GM23338 (cell line): ENCODE measurements at regions not wholly inside any gene's neighbourhood (a gene's known extent, or its start where the extent isn't known, plus 50 kb on each side); places are given as distances from the start of the nearest gene placed in this dataset.

ENCODE experiments used
- ATAC-seq: fragments of 200-7000 bp; cut with Tn5 transposase; 3 replicates; pipeline ENCODE4 v1.9.1; 2020
- DNase-seq: peaks from one replicate; pipeline ENCODE4 v3.0.0-alpha.2; 2015; ENCODE audit warnings: low spot score
- H2AFZ ChIP-seq: fragments of 200-600 bp; sonication (generic); 2 replicates; pipeline ENCODE4 v1.8.0; 2016; ENCODE audit warnings: antibody characterized with exemption, mild to moderate bottlenecking, moderate library complexity
- H3F3A ChIP-seq: fragments of 200-600 bp; sonication (generic); replicated peaks from 2 replicates; pipeline ENCODE4 v1.8.0; 2017; ENCODE audit warnings: antibody characterized with exemption, mixed run types, low read depth
- H3K27ac ChIP-seq: fragments of 200-600 bp; sonication (generic); 2 replicates; pipeline ENCODE4 v1.6.1; 2016; ENCODE audit warnings: low read depth
- H3K27me3 ChIP-seq: fragments of 200-600 bp; sonication (generic); 2 replicates; pipeline ENCODE4 v1.8.0; 2016; ENCODE audit warnings: mild to moderate bottlenecking, mixed run types, moderate library complexity; ENCODE audit not compliant: insufficient read depth
- H3K36me3 ChIP-seq: fragments of 200-600 bp; sonication (generic); 2 replicates; pipeline ENCODE4 v1.8.0; 2016; ENCODE audit warnings: mild to moderate bottlenecking; ENCODE audit not compliant: insufficient read depth
- H3K4me1 ChIP-seq: fragments of 200-600 bp; sonication (generic); 2 replicates; pipeline ENCODE4 v1.8.0; 2016; ENCODE audit warnings: mild to moderate bottlenecking, moderate library complexity; ENCODE audit not compliant: insufficient read depth
- H3K4me2 ChIP-seq: fragments of 200-600 bp; sonication (generic); 2 replicates; pipeline ENCODE4 v1.7.1; 2017; ENCODE audit warnings: mixed run types
- H3K4me3 ChIP-seq: fragments of 200-600 bp; sonication (generic); 2 replicates; pipeline ENCODE4 v1.6.1; 2016; ENCODE audit warnings: mixed run types
- H3K79me2 ChIP-seq: fragments of 200-600 bp; sonication (generic); replicated peaks from 2 replicates; pipeline ENCODE4 v1.8.0; 2017; ENCODE audit warnings: mild to moderate bottlenecking; ENCODE audit not compliant: insufficient read depth
- H3K9me2 ChIP-seq: fragments of 200-600 bp; sonication (generic); 2 replicates; pipeline ENCODE4 v1.8.0; 2017; ENCODE audit not compliant: insufficient read depth
- H4K20me1 ChIP-seq: fragments of 200-600 bp; sonication (generic); replicated peaks from 2 replicates; pipeline ENCODE4 v1.8.0; 2017; ENCODE audit warnings: mild to moderate bottlenecking; ENCODE audit not compliant: insufficient read depth
- H3K27ac Mint-ChIP-seq: 2 replicates; pipeline ENCODE4 v1.8.0; 2020; ENCODE audit warnings: inconsistent platforms, mild to moderate bottlenecking, moderate library complexity, mixed read lengths
- H3K27me3 Mint-ChIP-seq: 3 replicates; pipeline ENCODE4 v1.8.0; 2022; ENCODE audit warnings: low read depth, mild to moderate bottlenecking, moderate library complexity, mixed read lengths, inconsistent platforms; ENCODE audit not compliant: insufficient read depth, poor library complexity
- H3K36me3 Mint-ChIP-seq: 3 replicates; pipeline ENCODE4 v1.8.0; 2021; ENCODE audit warnings: low read depth, mild to moderate bottlenecking, inconsistent platforms, moderate library complexity, mixed read lengths
- H3K4me1 Mint-ChIP-seq: 3 replicates; pipeline ENCODE4 v1.8.0; 2020; ENCODE audit warnings: mild to moderate bottlenecking, inconsistent platforms, mixed read lengths
- H3K4me3 Mint-ChIP-seq: 3 replicates; pipeline ENCODE4 v1.8.0; 2021; ENCODE audit warnings: moderate library complexity, mild to moderate bottlenecking, inconsistent platforms, mixed read lengths
- H3K9me3 Mint-ChIP-seq: 3 replicates; pipeline ENCODE4 v1.8.0; 2020; ENCODE audit warnings: moderate library complexity, mild to moderate bottlenecking, inconsistent platforms, mixed read lengths
- CREB1 ChIP-seq: fragments of 250-450 bp; sonication (Bioruptor Pico); IDR thresholded peaks from 2 replicates; pipeline ENCODE4 v1.5.0; 2020; ENCODE audit warnings: low read depth, mild to moderate bottlenecking, moderate library complexity
- CTCF ChIP-seq, 2 experiments: fragments of 200-600 bp in 1 of 2; sonication (generic) in 1 of 2; conservative IDR thresholded peaks; 2 replicates each; pipeline versions ENCODE4 v1.5.1 to v1.6.1; 2016 to 2017; ENCODE audit warnings: antibody characterized with exemption in 2 of 2, low read depth in 2 of 2, mild to moderate bottlenecking in 2 of 2, moderate library complexity in 1 of 2
- ETS1 ChIP-seq: IDR thresholded peaks from 2 replicates; pipeline ENCODE4 v1.6.1; 2016; ENCODE audit warnings: antibody characterized with exemption
- EZH2 ChIP-seq: fragments of 200-600 bp; sonication (generic); IDR thresholded peaks from one replicate; pipeline ENCODE4 v1.8.0; 2017; ENCODE audit warnings: antibody characterized with exemption, mild to moderate bottlenecking, low read depth; ENCODE audit not compliant: unreplicated experiment
- EZH2phosphoT487 ChIP-seq: fragments of 200-600 bp; sonication (generic); IDR thresholded peaks from one replicate; pipeline ENCODE4 v1.8.1; 2018; ENCODE audit warnings: antibody characterized with exemption; ENCODE audit not compliant: unreplicated experiment
- JUNB ChIP-seq: IDR thresholded peaks from one replicate; pipeline ENCODE4 v1.6.1; 2016; ENCODE audit warnings: antibody characterized with exemption; ENCODE audit not compliant: unreplicated experiment
- NANOG ChIP-seq: IDR thresholded peaks from 2 replicates; pipeline ENCODE4 v1.6.1; 2016; ENCODE audit warnings: antibody characterized with exemption, borderline replicate concordance
- POLR2AphosphoS5 ChIP-seq: IDR thresholded peaks from 2 replicates; pipeline ENCODE4 v1.6.1; 2016; ENCODE audit warnings: antibody characterized with exemption, low read depth
- REST ChIP-seq: IDR thresholded peaks from one replicate; pipeline ENCODE4 v1.6.1; 2018; ENCODE audit warnings: antibody characterized with exemption; ENCODE audit not compliant: unreplicated experiment
- STAT1 ChIP-seq: IDR thresholded peaks from one replicate; pipeline ENCODE4 v1.6.1; 2016; ENCODE audit warnings: antibody characterized with exemption; ENCODE audit not compliant: unreplicated experiment
- ZNF114 ChIP-seq: fragments of 250-450 bp; sonication (Bioruptor Pico); IDR thresholded peaks from 2 replicates; pipeline ENCODE4 v1.5.0; 2020; ENCODE audit warnings: mild to moderate bottlenecking, moderate library complexity
- ZNF331 ChIP-seq: fragments of 250-450 bp; sonication (Bioruptor Pico); IDR thresholded peaks from 2 replicates; pipeline ENCODE4 v1.5.0; 2020; ENCODE audit warnings: low read depth, mild to moderate bottlenecking, moderate library complexity
- ZNF462 ChIP-seq: fragments of 250-450 bp; sonication (Bioruptor Pico); IDR thresholded peaks from 2 replicates; pipeline ENCODE4 v1.5.0; 2020; ENCODE audit warnings: mild to moderate bottlenecking, moderate library complexity

GRCh38 chr10:129236274-129236691 is 230.8 kb upstream of the MGMT start:
- Histone ChIP-seq H4K20me1 (no peaks in the 10 kb centered on the region), H2AFZ (no peak overlapping the region), H3K4me2 (no peak overlapping the region), H3K4me1 (no peaks in the 10 kb centered on the region), H3K27ac (no peak overlapping the region), H3K9me2 (no peaks in the 10 kb centered on the region), H3K27me3 (no peaks in the 10 kb centered on the region), H3F3A (no peaks in the 10 kb centered on the region), H3K4me3 (no peak overlapping the region), H3K79me2 (no peaks in the 10 kb centered on the region), H3K36me3 (no peaks in the 10 kb centered on the region)
- no peaks in the 10 kb centered on the region for H3K27me3 Mint-ChIP-seq
- no peaks in the 10 kb centered on the region for H3K9me3 Mint-ChIP-seq
- H3K4me1 Mint-ChIP-seq = peaks cover 8% of the 10 kb centered on the region
- no peak for ATAC-seq
- TF ChIP-seq ZNF462 (CRISPR knock-in tag) (no peak), NANOG (no peak), JUNB (no peak), POLR2AphosphoS5 (no peak), ETS1 (no peak), ZNF331 (no peak), CTCF (conservative IDR thresholded peaks at IDR 0.05; ENCODE audit: low read depth in 2 of 2) (no peak), STAT1 (no peak), EZH2 (no peak), REST (no peak), EZH2phosphoT487 (no peak), ZNF114 (CRISPR knock-in tag) (no peak), CREB1 (CRISPR knock-in tag) (no peak)
- H3K36me3 Mint-ChIP-seq = no peaks in the 10 kb centered on the region
- H3K4me3 Mint-ChIP-seq = no peak overlapping the region
- no peak overlapping the region for H3K27ac Mint-ChIP-seq
- DNase-seq = no peak
